ENCODE measurements at regions not wholly inside any gene's neighbourhood (a gene's known extent, or its start where the extent isn't known, plus 50 kb on each side); places are given as distances from the start of the nearest gene placed in this dataset.

DNA sequence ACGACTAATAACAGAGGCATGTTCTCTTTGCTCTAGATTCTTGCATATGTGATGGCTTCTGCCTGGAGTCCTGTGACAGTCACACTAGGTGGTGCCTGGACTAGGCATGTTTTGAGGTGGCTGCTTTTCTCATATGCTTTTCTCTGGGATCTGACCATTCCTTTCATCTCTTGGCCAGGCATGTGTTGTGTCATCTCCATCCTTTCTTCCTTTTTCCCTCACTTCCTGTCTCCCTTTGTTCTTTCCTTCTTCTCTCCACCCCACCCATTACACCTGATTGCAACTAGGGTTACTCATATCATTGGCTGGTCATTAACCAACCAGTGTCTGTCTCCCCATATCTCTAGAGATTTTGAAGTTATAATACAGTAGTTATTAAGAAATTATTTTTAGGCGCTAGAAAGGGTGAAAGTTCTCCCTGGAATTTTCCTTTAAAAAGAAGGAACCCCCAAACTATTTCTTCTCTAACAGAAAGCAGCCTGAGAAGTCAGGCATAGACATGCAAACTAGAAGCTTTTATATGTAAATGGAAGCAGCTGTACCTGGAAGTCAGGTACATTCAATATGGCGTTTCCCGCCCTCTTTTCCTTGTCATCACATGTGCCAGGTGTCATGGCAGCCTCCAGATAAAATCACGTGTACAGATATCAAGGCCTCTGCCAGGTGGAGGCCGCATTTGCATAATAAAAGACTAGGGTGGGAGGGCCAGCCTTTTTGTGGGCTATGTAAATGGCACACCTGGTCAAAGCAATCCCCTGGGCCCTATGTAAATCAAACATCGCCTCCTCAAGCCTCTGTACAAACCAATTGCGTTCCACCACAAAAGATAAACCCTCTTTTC lies 220.4 kb upstream of the MEX3C start:
- no peak for TF ChIP-seq POLR2A (IDR thresholded peaks at IDR 0.05)
- TF ChIP-seq, protein P1, sequence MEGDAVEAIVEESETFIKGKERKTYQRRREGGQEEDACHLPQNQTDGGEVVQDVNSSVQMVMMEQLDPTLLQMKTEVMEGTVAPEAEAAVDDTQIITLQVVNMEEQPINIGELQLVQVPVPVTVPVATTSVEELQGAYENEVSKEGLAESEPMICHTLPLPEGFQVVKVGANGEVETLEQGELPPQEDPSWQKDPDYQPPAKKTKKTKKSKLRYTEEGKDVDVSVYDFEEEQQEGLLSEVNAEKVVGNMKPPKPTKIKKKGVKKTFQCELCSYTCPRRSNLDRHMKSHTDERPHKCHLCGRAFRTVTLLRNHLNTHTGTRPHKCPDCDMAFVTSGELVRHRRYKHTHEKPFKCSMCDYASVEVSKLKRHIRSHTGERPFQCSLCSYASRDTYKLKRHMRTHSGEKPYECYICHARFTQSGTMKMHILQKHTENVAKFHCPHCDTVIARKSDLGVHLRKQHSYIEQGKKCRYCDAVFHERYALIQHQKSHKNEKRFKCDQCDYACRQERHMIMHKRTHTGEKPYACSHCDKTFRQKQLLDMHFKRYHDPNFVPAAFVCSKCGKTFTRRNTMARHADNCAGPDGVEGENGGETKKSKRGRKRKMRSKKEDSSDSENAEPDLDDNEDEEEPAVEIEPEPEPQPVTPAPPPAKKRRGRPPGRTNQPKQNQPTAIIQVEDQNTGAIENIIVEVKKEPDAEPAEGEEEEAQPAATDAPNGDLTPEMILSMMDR (IDR thresholded peaks at IDR 0.05), result no peak

All from uterus (tissue), 2 donors.